ENCODE measurements at regions not wholly inside any gene's neighbourhood (a gene's known extent, or its start where the extent isn't known, plus 50 kb on each side); places are given as distances from the start of the nearest gene placed in this dataset.

GRCh38 chrX:137413190-137413589, 152.7 kb upstream of the ZIC3 start:
- no peak overlapping the region for H2AFZ ChIP-seq
- no peaks in the 10 kb centered on the region for H3K79me2 ChIP-seq
- no peak overlapping the region for H3K4me3 ChIP-seq (ENCODE audit: low read depth, low read length)
- no peaks in the 10 kb centered on the region for H3K9me3 ChIP-seq (ENCODE audit: control insufficient read depth, low read length)
- H3K9ac ChIP-seq = no peak overlapping the region
- no peak overlapping the region for H3K4me2 ChIP-seq (ENCODE audit: low read length)
- TF ChIP-seq CTCF (IDR thresholded peaks at IDR 0.05) = no peak
- no peaks in the 10 kb centered on the region for H3K27me3 ChIP-seq (ENCODE audit: control insufficient read depth, insufficient read depth, low read length)
- no peaks in the 10 kb centered on the region for H3K36me3 ChIP-seq (ENCODE audit: control insufficient read depth, insufficient read depth, low read length)
- H3K27ac ChIP-seq = no peak overlapping the region
- H3K4me1 ChIP-seq = no peaks in the 10 kb centered on the region

- H2AFZ ChIP-seq = no peak overlapping the region
- no peaks in the 10 kb centered on the region for H3K9me3 ChIP-seq (ENCODE audit: control insufficient read depth, low read length)
- no peak for TF ChIP-seq CTCF (IDR thresholded peaks at IDR 0.05)
- H3K79me2 ChIP-seq = no peaks in the 10 kb centered on the region
- H3K4me3 ChIP-seq (ENCODE audit: low read depth, low read length) = no peak overlapping the region
- no peak overlapping the region for H3K4me2 ChIP-seq (ENCODE audit: low read length)
- H3K27ac ChIP-seq = no peak overlapping the region
- H3K9ac ChIP-seq = no peak overlapping the region
- no peaks in the 10 kb centered on the region for H3K36me3 ChIP-seq (ENCODE audit: control insufficient read depth, insufficient read depth, low read length)
- H3K27me3 ChIP-seq (ENCODE audit: control insufficient read depth, insufficient read depth, low read length) = no peaks in the 10 kb centered on the region
- H3K4me1 ChIP-seq = no peaks in the 10 kb centered on the region
Observed at GRCh38 chrX:137405449-137406140, 160.3 kb upstream of the ZIC3 start.

GRCh38 chrX:137401092-137401491, 164.8 kb upstream of the ZIC3 start:
- no peaks in the 10 kb centered on the region for H3K4me1 ChIP-seq
- no peak overlapping the region for H3K9ac ChIP-seq
- H3K4me3 ChIP-seq (ENCODE audit: low read depth, low read length) = no peak overlapping the region
- H2AFZ ChIP-seq = no peak overlapping the region
- H3K4me2 ChIP-seq (ENCODE audit: low read length) = no peak overlapping the region
- no peaks in the 10 kb centered on the region for H3K79me2 ChIP-seq
- TF ChIP-seq CTCF (IDR thresholded peaks at IDR 0.05) = no peak
- H3K9me3 ChIP-seq (ENCODE audit: control insufficient read depth, low read length) = no peaks in the 10 kb centered on the region
- H3K27ac ChIP-seq = no peak overlapping the region
- H3K27me3 ChIP-seq (ENCODE audit: control insufficient read depth, insufficient read depth, low read length) = no peaks in the 10 kb centered on the region
- no peaks in the 10 kb centered on the region for H3K36me3 ChIP-seq (ENCODE audit: control insufficient read depth, insufficient read depth, low read length)

- Histone ChIP-seq H3K4me3 (ENCODE audit: low read depth, low read length) (no peak overlapping the region), H3K9ac (no peak overlapping the region), H3K4me2 (ENCODE audit: low read length) (no peak overlapping the region), H3K36me3 (ENCODE audit: control insufficient read depth, insufficient read depth, low read length) (no peaks in the 10 kb centered on the region), H3K79me2 (no peaks in the 10 kb centered on the region), H3K4me1 (no peaks in the 10 kb centered on the region), H2AFZ (no peak overlapping the region), H3K27ac (no peak overlapping the region), H3K9me3 (ENCODE audit: control insufficient read depth, low read length) (no peaks in the 10 kb centered on the region), H3K27me3 (ENCODE audit: control insufficient read depth, insufficient read depth, low read length) (no peaks in the 10 kb centered on the region)
- no peak for TF ChIP-seq CTCF (IDR thresholded peaks at IDR 0.05)
Observed at GRCh38 chrX:137387646-137388045, 178.3 kb upstream of the ZIC3 start.

GRCh38 chrX:137366018-137366633, 199.8 kb upstream of the ZIC3 start:
- no peak overlapping the region for H3K9ac ChIP-seq
- no peak overlapping the region for H2AFZ ChIP-seq
- no peaks in the 10 kb centered on the region for H3K4me1 ChIP-seq
- no peak overlapping the region for H3K4me2 ChIP-seq (ENCODE audit: low read length)
- no peaks in the 10 kb centered on the region for H3K36me3 ChIP-seq (ENCODE audit: control insufficient read depth, insufficient read depth, low read length)
- no peak overlapping the region for H3K27ac ChIP-seq
- no peaks in the 10 kb centered on the region for H3K27me3 ChIP-seq (ENCODE audit: control insufficient read depth, insufficient read depth, low read length)
- no peaks in the 10 kb centered on the region for H3K9me3 ChIP-seq (ENCODE audit: control insufficient read depth, low read length)
- no peak overlapping the region for H3K4me3 ChIP-seq (ENCODE audit: low read depth, low read length)
- no peak for TF ChIP-seq CTCF (IDR thresholded peaks at IDR 0.05)
- no peaks in the 10 kb centered on the region for H3K79me2 ChIP-seq
